GM12878 (cell line): ENCODE measurements at regions not wholly inside any gene's neighbourhood (a gene's known extent, or its start where the extent isn't known, plus 50 kb on each side); places are given as distances from the start of the nearest gene placed in this dataset.

Experiments
- ATAC-seq: fragments of 200-7000 bp; cut with Tn5 transposase; 3 replicates; pipeline ENCODE4 v1.9.1; 2020; ENCODE audit warnings: mild to moderate bottlenecking, moderate library complexity
- BruUV-seq: library from RNA; stranded (reverse); fragments of 400-500 nt; replicated peaks from 2 replicates; lab custom pipeline; 2021; lab: Mats Ljungman, UMichigan
- CTCF ChIA-PET: fragments of 300-600 bp; sonication (Branson Sonifier 250); formaldehyde crosslinking; extraction: SDS; loops from one replicate; lab custom pipeline; 2021; ENCODE audit warnings: inconsistent platforms; lab: Yijun Ruan, JAX
- POLR2A ChIA-PET: fragments of 350-600 bp; formaldehyde crosslinking; extraction: SDS; loops from one replicate; lab custom pipeline; 2021; ENCODE audit warnings: inconsistent platforms; lab: Charles Lee
- RAD21 ChIA-PET: fragments of 300-600 bp; sonication (Branson Sonifier 250); formaldehyde crosslinking; loops from one replicate; lab custom pipeline; 2023; ENCODE audit warnings: antibody characterized with exemption; ENCODE audit not compliant: unreplicated experiment; lab: Charles Lee
- SMC1A ChIA-PET: fragments of 300-600 bp; sonication (Branson Sonifier 250); formaldehyde crosslinking; loops from one replicate; lab custom pipeline; 2023; ENCODE audit not compliant: unreplicated experiment, uncharacterized antibody; lab: Charles Lee
- DNase-seq: peaks from one replicate; pipeline ENCODE4 v3.0.0-alpha.2; 2011; ENCODE audit warnings: low read depth, low spot score
- FAIRE-seq: peaks from 3 replicates; lab custom pipeline; 2011; peaks lifted over from hg19 to GRCh38; lab: Jason Lieb, UNC
- H2AFZ ChIP-seq: 2 replicates; pipeline ENCODE4 v1.6.0; 2011; ENCODE audit warnings: low read depth, low read length, control low read depth; ENCODE audit not compliant: control insufficient read depth
- H3K27ac ChIP-seq: 2 replicates; pipeline ENCODE4 v1.5.1; 2011; ENCODE audit warnings: control low read depth; ENCODE audit not compliant: control insufficient read depth, insufficient read depth
- H3K27me3 ChIP-seq, 2 experiments: replicated peaks in 1 of 2; 2 replicates each; pipeline versions ENCODE4 v1.6.0 to v1.6.1; 2011; ENCODE audit warnings: low read length in 1 of 2; ENCODE audit not compliant: control insufficient read depth in 2 of 2, insufficient read depth in 2 of 2
- H3K36me3 ChIP-seq, 2 experiments: 2 replicates each; pipeline ENCODE4 v1.5.1; 2011; ENCODE audit warnings: low read length in 1 of 2; ENCODE audit not compliant: control insufficient read depth in 2 of 2, insufficient read depth in 2 of 2
- H3K4me1 ChIP-seq: 2 replicates; pipeline ENCODE4 v1.6.1; 2011; ENCODE audit warnings: mild to moderate bottlenecking, low read length, moderate library complexity, mixed read lengths; ENCODE audit not compliant: control insufficient read depth, insufficient read depth
- H3K4me2 ChIP-seq: 2 replicates; pipeline ENCODE4 v1.6.0; 2011; ENCODE audit warnings: control low read depth; ENCODE audit not compliant: control insufficient read depth, insufficient read depth
- H3K4me3 ChIP-seq: fragments of 200-600 bp; sonication (generic); 2 replicates; pipeline ENCODE4 v1.5.1; 2016
- H3K79me2 ChIP-seq: 2 replicates; pipeline ENCODE4 v1.6.0; 2011; ENCODE audit warnings: low read length; ENCODE audit not compliant: control insufficient read depth, insufficient read depth
- H3K9ac ChIP-seq: 2 replicates; pipeline ENCODE4 v1.8.0; 2011; ENCODE audit warnings: low read length, control low read depth, mixed read lengths; ENCODE audit not compliant: control insufficient read depth, insufficient read depth
- H3K9me3 ChIP-seq: replicated peaks from 3 replicates; pipeline ENCODE4 v1.5.1; 2011; ENCODE audit warnings: mild to moderate bottlenecking, low read length; ENCODE audit not compliant: control insufficient read depth, insufficient read depth
- H4K20me1 ChIP-seq: 2 replicates; pipeline ENCODE4 v1.6.0; 2011; ENCODE audit not compliant: control insufficient read depth, insufficient read depth
- BMI1 ChIP-seq: fragments of 450-650 bp; IDR thresholded peaks from 2 replicates; pipeline ENCODE4 v1.6.1; 2016; ENCODE audit warnings: mild to moderate bottlenecking, moderate library complexity, borderline replicate concordance
- DPF2 ChIP-seq: fragments of 450-650 bp; IDR thresholded peaks from 2 replicates; pipeline ENCODE4 v1.6.1; 2017; ENCODE audit warnings: mild to moderate bottlenecking
- E2F4 ChIP-seq: IDR thresholded peaks from 2 replicates; pipeline ENCODE4 v1.6.1; 2012; ENCODE audit warnings: low read depth, low read length, improper control_type of control experiment
- FOXM1 ChIP-seq: IDR thresholded peaks from 2 replicates; pipeline ENCODE4 v1.6.1; 2012; ENCODE audit warnings: low read depth, mild to moderate bottlenecking, inconsistent platforms, low read length, moderate library complexity
- MTA3 ChIP-seq: IDR thresholded peaks from 2 replicates; pipeline ENCODE4 v1.6.1; 2012; ENCODE audit warnings: low read length, inconsistent platforms, borderline replicate concordance
- MYC ChIP-seq: IDR thresholded peaks from 2 replicates; pipeline ENCODE4 v1.6.1; 2011; ENCODE audit warnings: mild to moderate bottlenecking, low read length, moderate library complexity, inconsistent platforms; ENCODE audit not compliant: insufficient read depth, insufficient replicate concordance, insufficient read length, severe bottlenecking
- NFYA ChIP-seq: IDR thresholded peaks from 2 replicates; pipeline ENCODE4 v1.6.1; 2011; ENCODE audit warnings: low read depth, mild to moderate bottlenecking, low read length, improper control_type of control experiment, borderline replicate concordance
- RELB ChIP-seq: fragments of 450-650 bp; IDR thresholded peaks from 2 replicates; pipeline ENCODE4 v1.6.1; 2017; ENCODE audit warnings: low read depth, mild to moderate bottlenecking, moderate library complexity
- SKIL ChIP-seq: fragments of 450-650 bp; IDR thresholded peaks from 2 replicates; pipeline ENCODE4 v1.6.1; 2017; ENCODE audit warnings: mild to moderate bottlenecking, low read depth, inconsistent platforms; ENCODE audit not compliant: poor library complexity, severe bottlenecking
- SMAD1 ChIP-seq: fragments of 450-650 bp; IDR thresholded peaks from 2 replicates; pipeline ENCODE4 v1.6.1; 2018; ENCODE audit warnings: mild to moderate bottlenecking, low read depth; ENCODE audit not compliant: partially characterized antibody
- SREBF2 ChIP-seq: IDR thresholded peaks from 2 replicates; pipeline ENCODE4 v1.6.1; 2012; ENCODE audit warnings: mild to moderate bottlenecking, low read length
- TAF1 ChIP-seq: IDR thresholded peaks from 2 replicates; pipeline ENCODE4 v1.6.1; 2011; ENCODE audit warnings: mild to moderate bottlenecking, low read depth, low read length, borderline replicate concordance
- ZNF217 ChIP-seq: fragments of 450-650 bp; IDR thresholded peaks from 2 replicates; pipeline ENCODE4 v1.6.1; 2017; ENCODE audit warnings: antibody characterized with exemption, mild to moderate bottlenecking
- WGBS: methylation state at CpG from one replicate; pipeline ENCODE4 v1.1.6; 2016; ENCODE audit warnings: low lambda C conversion rate; ENCODE audit not compliant: insufficient replicate concordance, insufficient coverage; ENCODE audit errors: missing lambda C conversion rate; 5-methylcytosine and 5-hydroxymethylcytosine counted together
- in situ Hi-C: fragments of 300-500 bp; cut with MboI; formaldehyde crosslinking; loops from 9 replicates; pipeline ENCODE4 v1.14.3; 2018; ENCODE audit warnings: mixed read lengths
- intact Hi-C: fragments of 100-400 bp; cut with micrococcal nuclease; formaldehyde crosslinking; loops from one replicate; pipeline ENCODE4 v1.14.2; 2022; ENCODE audit not compliant: unreplicated experiment

GRCh38 chr21:18877917-18878316 lies 474.3 kb upstream of the TMPRSS15 start (continued):
- no peak for TF ChIP-seq MYC
- no peak for TF ChIP-seq NFYA
- no peak for TF ChIP-seq MTA3
- TF ChIP-seq SREBF2, result no peak
- TF ChIP-seq BMI1, result no peak
- no peak for TF ChIP-seq E2F4
- TF ChIP-seq SMAD1, result no peak
- TF ChIP-seq FOXM1, result no peak
- TF ChIP-seq TAF1, result no peak
- no peak for TF ChIP-seq ZNF217

- H3K9me3 ChIP-seq, result no peaks in the 10 kb centered on the region; the same call in 2 of the 3 replicates
- H3K27ac ChIP-seq, result no peak overlapping the region
- no peak overlapping the region for H3K9ac ChIP-seq
- H3K79me2 ChIP-seq, result no peaks in the 10 kb centered on the region
- CTCF ChIA-PET, result interaction anchor here (0.7 kb wide), 1 partner anchor 18 kb away, joined by 3 read pairs; no protein-coding TSS in a partner anchor
- no peaks in the 10 kb centered on the region for H3K27me3 ChIP-seq
- no TSS peak for BruUV-seq
- H3K4me1 ChIP-seq, result no peaks in the 10 kb centered on the region
- no peak for ATAC-seq
- H3K4me2 ChIP-seq, result no peak overlapping the region
- no peak overlapping the region for H3K4me3 ChIP-seq
- WGBS, result 25% methylated on average over 4 of the region's 4 CpGs
- TF ChIP-seq DPF2 (no peak), SKIL (no peak), RELB (no peak)
- SMC1A ChIA-PET, result interaction anchor here (1.1 kb wide), 2 partner anchors 28 to 434 kb away, joined by 3 read pairs; no protein-coding TSS in a partner anchor
- POLR2A ChIA-PET, result no interaction called here
- in situ Hi-C loops (no loop called here), intact Hi-C loops (no loop called here)
- FAIRE-seq, result no peak
- no peaks in the 10 kb centered on the region for H3K36me3 ChIP-seq
- RAD21 ChIA-PET, result no interaction called here
- DNase-seq, result no peak
- H4K20me1 ChIP-seq, result no peaks in the 10 kb centered on the region
- no peak overlapping the region for H2AFZ ChIP-seq
These were observed 484.5 kb upstream of the TMPRSS15 start for GRCh38 chr21:18887922-18888602.
